ENCODE measurements at regions not wholly inside any gene's neighbourhood (a gene's known extent, or its start where the extent isn't known, plus 50 kb on each side); places are given as distances from the start of the nearest gene placed in this dataset.

GRCh38 chr11:69431136-69431535 is 50.3 kb upstream of the LINC01488 start:
- Mint-ChIP-seq H3K27me3 (ENCODE audit: low read depth) (peaks cover 2% of the 10 kb centered on the region; the same call in 1 of the 2 replicates), H3K4me1 (peaks cover 25 to 29% of the 10 kb centered on the region in 2 experiments), H3K4me3 (no peak overlapping the region), H3K36me3 (ENCODE audit: insufficient read depth in 1 of 3, low read depth in 3 of 3) (no peaks in the 10 kb centered on the region), H3K27ac (peak overlapping the region in 1 of 3 experiments; percentile 0; a peak in 2 of 7 replicates), H3K9me3 (no peaks in the 10 kb centered on the region; a peak in 1 of 5 replicates)
- no peak overlapping the region for H3K56ac ChIP-seq (ENCODE audit: insufficient read length, low read depth, low read length)
- H4K20me1 ChIP-seq (ENCODE audit: control insufficient read depth, insufficient read depth, insufficient read length): no peaks in the 10 kb centered on the region
- H3K14ac ChIP-seq (ENCODE audit: insufficient read depth, low read length): no peak overlapping the region
- no peak overlapping the region for H2BK120ac ChIP-seq (ENCODE audit: low read depth, low read length, poor library complexity, severe bottlenecking)
- no peak overlapping the region for H4K91ac ChIP-seq (ENCODE audit: insufficient read length, low read depth, low read length)
- H3K18ac ChIP-seq (ENCODE audit: insufficient read length, low read depth, low read length): no peak overlapping the region
- H3K4me2 ChIP-seq (ENCODE audit: insufficient read depth, insufficient read length, low read length): no peak overlapping the region
- no peak overlapping the region for H2AK5ac ChIP-seq (ENCODE audit: insufficient read length, low read length)
- H3K9me3 ChIP-seq (ENCODE audit: control insufficient read depth, low read depth, low read length): no peaks in the 10 kb centered on the region
- H2AFZ ChIP-seq (ENCODE audit: low read length): no peak overlapping the region
- no peak overlapping the region for H4K8ac ChIP-seq (replicated peaks; ENCODE audit: insufficient read length, low read depth, low read length)
- no peak overlapping the region for H2BK20ac ChIP-seq (ENCODE audit: low read depth, low read length, poor library complexity, severe bottlenecking)
- no peak overlapping the region for H2BK5ac ChIP-seq (ENCODE audit: insufficient read length, low read length)
- H3K79me1 ChIP-seq (ENCODE audit: insufficient read depth, low read depth, low read length, poor library complexity, severe bottlenecking): no peaks in the 10 kb centered on the region
- H4K5ac ChIP-seq (ENCODE audit: insufficient read length, low read depth, low read length): no peak overlapping the region
- no peak overlapping the region for H3K27ac ChIP-seq (ENCODE audit: insufficient read length, low read depth, low read length)
- WGBS (ENCODE audit: extremely low coverage, insufficient read length, low lambda C conversion rate): no CpG with 5 or more reads among the region's 5 CpGs
- no peaks in the 10 kb centered on the region for H3K79me2 ChIP-seq (ENCODE audit: insufficient read depth, low read length)
- no peak overlapping the region for H3K23ac ChIP-seq (ENCODE audit: insufficient read length, low read depth, low read length)
- no peak for DNase-seq
- H2BK12ac ChIP-seq (ENCODE audit: insufficient read length, low read depth, low read length): no peak overlapping the region
- no peak overlapping the region for H2BK15ac ChIP-seq (ENCODE audit: low read depth, low read length)
- H3K27me3 ChIP-seq (ENCODE audit: insufficient read depth, low read length): no peaks in the 10 kb centered on the region
- no peaks in the 10 kb centered on the region; the same call in 1 of the 2 replicates for H3K4me1 ChIP-seq (ENCODE audit: insufficient read depth, low read length)
- TF ChIP-seq CTCF (conservative IDR thresholded peaks at IDR 0.05): no peak
- no peak overlapping the region for H3T11ph ChIP-seq (ENCODE audit: low read length)
- no peaks in the 10 kb centered on the region for H3K23me2 ChIP-seq (ENCODE audit: insufficient read length, low read depth, low read length, poor library complexity, severe bottlenecking)
- H3K4ac ChIP-seq (ENCODE audit: low read depth, low read length): no peak overlapping the region
- H3K9ac ChIP-seq (ENCODE audit: extremely low read depth, insufficient read length, low read length): no peak overlapping the region

All from H9 (cell line).